ENCODE measurements at regions not wholly inside any gene's neighbourhood (a gene's known extent, or its start where the extent isn't known, plus 50 kb on each side); places are given as distances from the start of the nearest gene placed in this dataset.

GRCh38 chr2:176819306-176819705, 393.3 kb upstream of the HNRNPA3 start:
- no peak for TF ChIP-seq CTCF (IDR thresholded peaks at IDR 0.05)
- TF ChIP-seq POLR2A (IDR thresholded peaks at IDR 0.05), result no peak

Data from Peyer's patch (tissue), 4 donors.